ENCODE measurements at regions not wholly inside any gene's neighbourhood (a gene's known extent, or its start where the extent isn't known, plus 50 kb on each side); places are given as distances from the start of the nearest gene placed in this dataset.

- FAIRE-seq (no peak), DNase-seq (ENCODE audit: low spot score in 2 of 2) (no peak)
Measured at GRCh38 chr2:52821631-52822030, 946.0 kb upstream of the CHAC2 start.

GRCh38 chr2:52818958-52819357, 948.6 kb upstream of the CHAC2 start:
- DNase-seq (ENCODE audit: low spot score in 2 of 2) (no peak), FAIRE-seq (no peak)

DNA sequence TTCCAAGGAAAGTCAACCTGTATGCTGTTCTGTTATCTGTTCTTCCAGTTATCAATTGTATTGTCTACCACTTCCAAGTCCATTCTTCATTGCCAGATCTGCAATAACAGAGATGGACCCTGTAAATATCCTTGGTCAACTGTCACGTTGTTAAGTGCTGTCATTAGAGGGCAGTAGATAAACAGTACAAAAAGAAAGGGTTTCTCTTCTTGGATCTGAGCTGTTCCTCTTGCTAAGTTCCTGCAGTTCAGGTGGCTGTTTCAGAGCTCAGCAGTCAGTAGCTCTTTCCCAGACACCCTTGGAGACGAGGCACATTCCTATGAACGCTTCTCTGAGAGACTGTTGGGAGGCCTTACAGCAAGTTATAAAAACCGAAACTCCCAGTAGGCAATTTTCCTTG, 957.1 kb upstream of the CHAC2 start:
- DNase-seq (ENCODE audit: low spot score in 2 of 2), result peak in 1 of 2 donors; percentile 3
- no peak for FAIRE-seq

DNA sequence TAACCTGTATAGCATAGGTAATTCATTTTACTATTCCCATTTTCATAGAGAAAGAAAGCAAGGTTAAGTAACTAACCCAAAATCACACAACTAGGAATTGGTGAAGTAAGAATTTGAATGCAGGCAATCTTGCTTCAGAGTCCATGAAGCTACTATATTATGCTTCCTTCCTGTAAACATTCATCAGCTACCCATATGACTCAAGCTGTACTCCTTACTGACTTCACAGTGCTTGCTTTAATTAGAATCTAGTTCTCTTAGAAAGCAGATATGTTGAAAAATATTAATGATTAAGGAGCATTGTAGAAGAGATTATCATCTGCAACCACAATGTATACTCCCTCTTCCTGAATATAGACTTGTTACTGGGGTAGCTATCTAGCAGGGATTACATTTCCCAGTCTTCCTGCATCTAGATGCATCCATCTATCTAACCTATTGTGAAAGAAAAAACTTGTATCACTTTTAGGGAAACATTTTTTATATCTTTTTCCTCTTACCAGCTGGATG, 961.6 kb upstream of the CHAC2 start:
- no peak for DNase-seq (ENCODE audit: low spot score in 2 of 2)
- FAIRE-seq, result no peak

- DNase-seq (ENCODE audit: low spot score in 2 of 2), result no peak
- no peak for FAIRE-seq
Measured at GRCh38 chr2:52794581-52794980, 973.0 kb upstream of the CHAC2 start.

DNA sequence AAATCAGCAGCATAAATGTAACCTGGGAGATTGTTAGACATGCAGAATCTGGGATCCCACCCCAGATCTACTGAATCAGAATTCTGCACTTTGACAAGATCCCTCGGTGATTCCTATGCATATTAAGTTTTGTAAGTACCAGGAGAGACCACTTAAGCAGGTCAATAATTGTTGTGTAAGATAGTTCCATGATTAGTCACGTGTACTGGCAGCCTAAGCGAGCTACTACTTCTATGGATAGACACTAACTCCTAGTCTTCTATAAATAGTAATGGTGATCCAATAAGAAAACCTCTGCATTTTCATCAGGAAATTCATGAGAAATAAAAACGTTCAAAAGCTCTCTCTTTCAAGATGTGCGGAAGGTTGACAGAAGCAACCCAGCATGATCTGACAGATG, 988.2 kb upstream of the CHAC2 start:
- FAIRE-seq, result no peak

GRCh38 chr2:52776571-52776970, 991.0 kb upstream of the CHAC2 start:
- FAIRE-seq, result no peak
- no peak for DNase-seq (ENCODE audit: low spot score in 2 of 2)

More for the DNA sequence above, 988.2 kb upstream of the CHAC2 start:
- no peak for DNase-seq (ENCODE audit: low spot score in 2 of 2)

DNA sequence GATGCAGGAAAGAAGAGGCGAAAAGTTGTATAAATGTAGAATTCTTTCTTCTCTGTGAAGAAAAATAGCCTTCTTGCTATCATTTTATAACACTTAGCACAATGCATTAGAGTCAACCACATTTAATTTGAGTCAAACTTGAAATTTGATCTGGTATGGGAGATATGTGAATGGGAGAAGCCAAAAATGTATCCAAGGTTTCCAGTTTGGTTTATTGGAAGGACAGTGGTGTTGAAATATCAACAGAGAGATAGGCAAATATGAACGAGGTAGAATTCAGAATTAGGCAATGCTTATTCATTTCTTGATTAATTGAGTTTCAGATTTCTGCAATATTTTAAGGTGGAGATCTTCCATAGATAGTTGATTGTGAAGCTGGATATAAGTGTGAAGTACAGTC, 991.9 kb upstream of the CHAC2 start:
- DNase-seq (ENCODE audit: low spot score in 2 of 2) (no peak), FAIRE-seq (no peak)

DNA sequence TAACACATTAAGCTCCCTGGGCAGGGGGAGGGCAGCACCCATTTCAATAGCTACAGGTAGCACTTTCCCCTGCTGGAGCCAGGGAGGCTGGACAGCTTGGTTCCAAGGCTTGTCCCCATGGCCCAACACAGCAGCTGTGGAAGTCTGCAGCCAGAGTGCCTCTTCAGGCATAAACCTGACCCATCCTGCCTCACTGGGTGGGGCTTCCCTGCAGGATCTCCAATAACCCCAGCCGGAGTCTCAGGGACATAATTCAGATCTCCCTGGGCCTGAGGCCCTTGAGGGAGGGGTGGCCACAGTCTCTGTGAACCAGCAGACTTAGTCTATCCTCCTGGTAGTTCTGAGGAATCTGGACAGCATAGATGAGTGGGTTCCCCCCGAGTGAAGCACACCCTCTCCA, 1001.9 kb upstream of the CHAC2 start:
- DNase-seq (ENCODE audit: low spot score in 2 of 2), result no peak

GRCh38 chr2:52749764-52750163, 1017.8 kb upstream of the CHAC2 start:
- FAIRE-seq, result no peak
- DNase-seq (ENCODE audit: low spot score in 2 of 2), result no peak

More for the DNA sequence above, 1001.9 kb upstream of the CHAC2 start:
- FAIRE-seq, result no peak

DNA sequence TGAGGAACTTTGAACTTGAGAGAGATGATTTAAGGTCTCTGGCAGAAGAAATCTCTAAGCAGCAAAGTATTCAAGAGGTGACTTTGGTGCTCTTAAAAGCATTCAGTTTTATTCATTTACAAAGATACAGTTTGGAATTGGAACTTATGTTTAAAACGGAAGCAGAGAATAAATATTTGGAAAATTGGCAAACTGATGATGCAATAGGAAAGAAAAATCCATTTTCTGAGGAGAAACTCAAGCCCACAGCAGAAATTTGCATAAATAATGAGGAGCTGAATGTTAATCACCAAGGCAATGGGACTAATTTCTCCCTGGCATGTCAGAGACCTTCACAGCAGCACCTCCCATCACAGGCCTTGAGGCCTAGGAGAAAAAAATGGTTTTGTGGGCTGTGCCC, 1022.5 kb upstream of the CHAC2 start:
- no peak for FAIRE-seq
- DNase-seq (ENCODE audit: low spot score in 2 of 2), result no peak

- DNase-seq (ENCODE audit: low spot score in 2 of 2), result no peak
- no peak for FAIRE-seq
Measured at GRCh38 chr2:52732849-52733395, 1034.7 kb upstream of the CHAC2 start.

DNA sequence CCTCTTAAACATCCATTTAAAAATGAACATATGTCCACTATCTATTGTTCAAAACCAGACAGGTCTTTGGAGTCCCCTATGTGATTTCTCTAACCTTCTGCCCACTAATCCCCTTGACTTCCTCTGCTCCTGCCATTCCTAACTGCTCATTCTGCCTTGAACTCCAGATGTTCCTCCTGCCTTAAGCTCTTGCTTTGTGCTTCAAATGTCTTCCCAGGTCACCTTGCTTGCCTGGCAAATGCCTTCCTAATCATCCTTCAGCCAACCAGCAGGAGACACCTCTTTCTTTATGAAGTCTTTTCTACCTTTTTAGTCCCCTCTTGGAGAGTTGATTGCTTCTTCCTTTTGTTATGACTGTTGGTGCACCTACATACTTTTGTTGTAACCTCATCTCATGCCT, 1043.0 kb upstream of the CHAC2 start:
- FAIRE-seq, result no peak

DNA sequence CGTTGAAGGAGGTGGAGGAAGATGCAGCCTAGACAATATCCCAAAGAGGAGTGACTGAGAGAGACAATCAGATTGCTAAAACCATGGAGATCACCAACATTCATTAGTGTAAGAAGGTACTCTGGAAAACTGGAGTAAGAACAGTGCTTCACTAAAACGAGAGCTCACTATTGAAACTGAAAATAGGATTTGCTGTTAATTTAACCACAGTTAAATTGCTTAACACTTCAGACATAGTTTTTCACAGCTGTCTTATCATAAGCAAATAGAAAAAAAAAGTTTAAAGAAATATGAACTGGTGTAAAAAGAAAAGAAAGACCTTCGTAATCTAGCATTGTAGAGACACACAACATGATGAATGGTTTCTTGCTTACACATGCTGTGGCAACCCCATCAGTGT, 1049.8 kb upstream of the CHAC2 start:
- no peak for FAIRE-seq

More for the DNA sequence above, 1043.0 kb upstream of the CHAC2 start:
- DNase-seq (ENCODE audit: low spot score in 2 of 2), result no peak

DNA sequence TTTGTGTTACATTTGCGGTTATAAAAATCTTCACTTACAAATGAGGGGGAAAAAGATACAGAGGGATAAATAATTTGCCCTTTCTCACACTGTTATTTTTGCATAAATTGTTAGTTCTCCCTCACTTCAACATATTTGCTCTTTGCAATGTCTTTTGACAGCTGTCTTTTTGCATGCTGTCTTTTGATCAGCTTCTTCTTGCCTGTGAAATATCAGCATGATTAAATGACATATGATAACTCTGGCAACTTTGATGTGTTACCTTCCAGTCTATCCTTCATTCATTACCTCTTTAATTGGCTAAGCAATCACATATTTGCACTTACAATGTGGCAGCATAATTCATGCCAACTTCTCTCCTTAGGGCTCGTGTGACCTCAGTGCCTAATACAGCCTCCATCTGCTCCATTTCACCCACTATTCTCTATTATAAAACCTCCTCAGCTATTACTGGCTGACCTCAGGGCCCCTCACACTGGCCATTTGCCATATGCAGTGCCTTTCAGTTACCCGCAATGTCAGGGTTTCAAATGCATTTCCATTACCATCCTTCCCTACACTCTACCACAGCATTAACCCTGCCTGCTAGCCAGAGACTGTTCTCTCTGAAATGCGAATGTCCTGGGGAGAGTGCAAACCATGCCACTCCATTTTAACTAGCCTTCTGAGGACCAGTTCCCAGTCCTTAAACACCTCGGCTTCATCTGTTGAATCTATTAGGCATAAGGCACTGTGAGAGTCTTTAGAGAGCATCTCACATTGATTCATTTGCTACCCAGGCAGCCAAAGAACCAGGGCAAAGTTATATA, 1056.6 kb upstream of the CHAC2 start:
- DNase-seq (ENCODE audit: low spot score in 2 of 2) (no peak), FAIRE-seq (no peak)

More for the DNA sequence above, 1049.8 kb upstream of the CHAC2 start:
- no peak for DNase-seq (ENCODE audit: low spot score in 2 of 2)

- FAIRE-seq, result no peak
Measured at GRCh38 chr2:52704251-52704650, 1063.4 kb upstream of the CHAC2 start.

GRCh38 chr2:52703004-52703403, 1064.6 kb upstream of the CHAC2 start:
- DNase-seq (ENCODE audit: low spot score in 2 of 2) (no peak), FAIRE-seq (no peak)

More at GRCh38 chr2:52704251-52704650, 1063.4 kb upstream of the CHAC2 start:
- DNase-seq (ENCODE audit: low spot score in 2 of 2), result no peak

DNA sequence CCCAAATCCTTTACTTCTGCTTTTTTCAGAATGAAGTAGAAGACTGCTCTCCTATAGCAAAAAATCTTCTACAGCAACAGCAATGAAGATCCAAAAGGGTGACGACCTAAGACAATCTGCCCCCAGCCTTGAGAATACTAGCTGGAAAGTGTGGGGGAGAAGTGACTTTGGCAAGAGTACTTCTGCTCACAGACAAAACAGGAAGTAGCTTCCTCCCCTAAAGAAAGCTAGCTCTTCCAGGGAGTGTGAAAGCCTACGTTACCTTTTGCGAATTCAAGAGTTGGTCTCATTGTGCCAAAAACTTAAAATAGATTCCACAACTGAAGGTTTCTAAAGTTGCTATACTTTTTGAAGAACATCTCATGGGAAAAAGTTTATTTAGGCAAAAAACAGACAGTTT, 1069.2 kb upstream of the CHAC2 start:
- FAIRE-seq (no peak), DNase-seq (ENCODE audit: low spot score in 2 of 2) (peak in 1 of 2 donors; percentile 0)

GRCh38 chr2:52697690-52698089, 1069.9 kb upstream of the CHAC2 start:
- DNase-seq (ENCODE audit: low spot score in 2 of 2) (no peak), FAIRE-seq (no peak)

- DNase-seq (ENCODE audit: low spot score in 2 of 2), result no peak
- no peak for FAIRE-seq
Measured at GRCh38 chr2:52695731-52696130, 1071.9 kb upstream of the CHAC2 start.

DNA sequence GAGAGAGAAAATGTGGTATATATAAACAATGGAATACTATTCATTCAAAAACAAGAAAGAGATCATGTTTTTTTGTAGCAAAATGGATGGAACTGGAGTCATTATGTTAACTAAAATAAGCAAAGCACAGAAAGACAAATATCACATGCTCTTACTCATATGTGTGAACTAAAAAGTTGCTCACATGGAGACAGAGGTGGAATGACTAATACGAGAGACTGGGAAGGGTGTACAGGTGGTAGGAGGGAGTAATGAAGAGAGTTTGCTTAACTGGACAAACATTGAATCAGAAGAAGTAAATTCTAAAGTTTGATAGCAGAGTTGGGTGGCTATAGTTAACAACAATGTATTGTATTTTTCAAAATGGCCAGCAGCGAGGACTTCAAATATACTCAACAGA, 1080.7 kb upstream of the CHAC2 start:
- no peak for FAIRE-seq
- no peak for DNase-seq (ENCODE audit: low spot score in 2 of 2)

DNA sequence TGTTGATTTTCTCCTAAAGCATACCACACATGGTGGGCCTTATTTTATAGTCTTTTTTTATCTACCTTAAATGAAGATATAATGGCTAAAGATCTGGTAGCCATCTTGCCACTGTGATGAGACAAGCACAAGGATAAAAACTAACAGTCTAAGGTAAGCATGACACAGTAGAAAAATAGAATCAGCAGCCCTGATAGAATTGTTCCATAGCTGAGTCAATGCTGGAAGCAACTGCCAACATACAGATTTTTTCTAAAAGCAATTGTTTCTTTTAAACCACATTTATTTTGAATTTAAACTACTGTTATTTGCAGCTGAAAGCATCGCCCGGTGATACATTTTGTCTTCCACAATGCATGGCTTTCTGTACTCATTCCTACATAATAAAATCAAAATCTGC, 1091.5 kb upstream of the CHAC2 start:
- FAIRE-seq, result no peak
- no peak for DNase-seq (ENCODE audit: low spot score in 2 of 2)
